Lower lobe of right lung (tissue), 2 donors: ENCODE measurements at regions not wholly inside any gene's neighbourhood (a gene's known extent, or its start where the extent isn't known, plus 50 kb on each side); places are given as distances from the start of the nearest gene placed in this dataset.

Experiments used
- ATAC-seq, 2 donors: fragments of 200-7000 bp; cut with Tn5 transposase; one replicate each; pipeline ENCODE4 v1.9.1; 2020 to 2022; ENCODE audit warnings: mild to moderate bottlenecking in 2 of 2, moderate library complexity in 2 of 2
- DNase-seq: peaks from one replicate; pipeline ENCODE4 v3.0.0-alpha.2; 2020
- H3K27ac ChIP-seq: fragments of 200-600 bp; one replicate; pipeline ENCODE4 v1.8.0; 2022
- H3K27me3 ChIP-seq: fragments of 200-600 bp; one replicate; pipeline ENCODE4 v1.8.0; 2022; ENCODE audit warnings: low read depth
- H3K36me3 ChIP-seq: fragments of 200-600 bp; one replicate; pipeline ENCODE4 v1.8.0; 2022; ENCODE audit warnings: mild to moderate bottlenecking
- H3K4me1 ChIP-seq: fragments of 200-600 bp; one replicate; pipeline ENCODE4 v1.8.0; 2022
- H3K4me3 ChIP-seq: fragments of 200-600 bp; one replicate; pipeline ENCODE4 v1.8.0; 2022; ENCODE audit warnings: mild to moderate bottlenecking
- H3K9me3 ChIP-seq: fragments of 200-600 bp; one replicate; pipeline ENCODE4 v1.8.0; 2022
- intact Hi-C: fragments of 100-400 bp; cut with DNase I; formaldehyde crosslinking; loops from one replicate; pipeline ENCODE4 v1.11.0; 2022
- TF ChIP-seq, protein P1 (sequence below): fragments of 200-600 bp; IDR thresholded peaks from one replicate; pipeline ENCODE4 v1.8.0; 2022; ENCODE audit warnings: antibody characterized with exemption, mild to moderate bottlenecking
- donor health status: DM: no; HTN: yes; CAD: no; lungs with severe emphysema.

DNA sequence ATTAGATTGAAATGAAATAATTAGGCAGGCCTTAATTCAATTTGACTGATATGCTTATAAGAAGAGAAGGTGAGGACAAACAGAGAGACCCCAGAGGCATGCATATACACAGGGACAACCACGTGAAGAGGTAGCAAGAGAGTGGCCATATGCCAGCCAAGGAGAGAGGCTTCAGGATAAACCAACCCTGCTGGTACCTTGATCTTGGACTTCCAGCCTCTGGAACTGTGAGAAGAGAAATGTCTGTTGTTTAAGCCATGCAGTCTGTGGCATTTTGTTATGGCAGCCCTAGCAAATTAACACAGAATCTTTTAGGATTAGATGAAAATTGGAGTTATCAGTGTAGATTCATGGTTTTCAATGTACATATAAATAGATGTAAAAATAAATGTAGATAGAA lies 120.1 kb downstream of the KCTD15 start:
- Histone ChIP-seq H3K9me3 (no peaks in the 10 kb centered on the region), H3K36me3 (no peaks in the 10 kb centered on the region), H3K27me3 (no peaks in the 10 kb centered on the region), H3K4me3 (no peak overlapping the region), H3K4me1 (no peaks in the 10 kb centered on the region), H3K27ac (no peak overlapping the region)
- DNase-seq: no peak
- TF ChIP-seq, protein P1, sequence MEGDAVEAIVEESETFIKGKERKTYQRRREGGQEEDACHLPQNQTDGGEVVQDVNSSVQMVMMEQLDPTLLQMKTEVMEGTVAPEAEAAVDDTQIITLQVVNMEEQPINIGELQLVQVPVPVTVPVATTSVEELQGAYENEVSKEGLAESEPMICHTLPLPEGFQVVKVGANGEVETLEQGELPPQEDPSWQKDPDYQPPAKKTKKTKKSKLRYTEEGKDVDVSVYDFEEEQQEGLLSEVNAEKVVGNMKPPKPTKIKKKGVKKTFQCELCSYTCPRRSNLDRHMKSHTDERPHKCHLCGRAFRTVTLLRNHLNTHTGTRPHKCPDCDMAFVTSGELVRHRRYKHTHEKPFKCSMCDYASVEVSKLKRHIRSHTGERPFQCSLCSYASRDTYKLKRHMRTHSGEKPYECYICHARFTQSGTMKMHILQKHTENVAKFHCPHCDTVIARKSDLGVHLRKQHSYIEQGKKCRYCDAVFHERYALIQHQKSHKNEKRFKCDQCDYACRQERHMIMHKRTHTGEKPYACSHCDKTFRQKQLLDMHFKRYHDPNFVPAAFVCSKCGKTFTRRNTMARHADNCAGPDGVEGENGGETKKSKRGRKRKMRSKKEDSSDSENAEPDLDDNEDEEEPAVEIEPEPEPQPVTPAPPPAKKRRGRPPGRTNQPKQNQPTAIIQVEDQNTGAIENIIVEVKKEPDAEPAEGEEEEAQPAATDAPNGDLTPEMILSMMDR: no peak
- intact Hi-C loops: no loop called here
- no peak for ATAC-seq

DNA sequence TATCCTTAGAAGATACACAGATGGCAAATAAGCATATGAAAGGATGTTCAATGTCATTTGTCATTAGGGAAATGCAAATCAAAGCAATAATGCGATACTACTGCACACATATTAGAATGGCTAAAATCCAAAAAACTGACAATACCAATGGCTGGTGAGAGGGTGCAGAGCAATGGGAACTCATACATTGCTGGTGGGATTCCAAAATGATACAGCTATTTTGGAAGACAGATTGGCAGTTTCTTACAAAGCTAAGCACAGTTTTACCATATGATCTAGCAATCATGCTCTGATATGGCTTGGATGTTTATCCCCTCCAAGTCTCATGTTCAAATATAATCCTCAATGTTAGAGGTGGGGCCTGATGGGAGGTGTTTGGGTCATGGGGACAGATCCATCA lies 122.6 kb downstream of the KCTD15 start:
- no peaks in the 10 kb centered on the region for H3K9me3 ChIP-seq

DNA sequence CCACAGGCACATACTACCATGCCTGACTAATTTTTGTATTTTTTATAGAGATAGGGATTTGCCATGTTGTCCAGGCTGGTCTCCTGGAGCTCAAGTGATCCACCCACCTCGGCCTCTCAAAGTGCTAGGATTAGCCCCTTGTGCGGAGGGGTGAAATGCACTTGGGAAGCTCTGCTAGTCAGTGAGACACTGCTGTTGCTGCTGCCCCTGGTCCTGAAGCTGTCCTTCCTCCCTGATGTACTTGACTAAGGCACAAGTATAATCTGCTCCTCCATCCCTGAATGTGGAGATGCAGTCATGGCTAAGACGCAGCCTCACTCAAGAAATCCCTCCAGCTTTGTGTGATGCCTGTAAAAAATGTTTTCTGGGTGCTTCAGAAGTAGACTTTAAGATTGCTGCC lies 124.5 kb downstream of the KCTD15 start:
- Histone ChIP-seq H3K4me1 (no peaks in the 10 kb centered on the region), H3K27ac (no peak overlapping the region), H3K36me3 (no peaks in the 10 kb centered on the region), H3K27me3 (no peaks in the 10 kb centered on the region), H3K9me3 (no peaks in the 10 kb centered on the region), H3K4me3 (no peak overlapping the region)
- no peak for DNase-seq
- intact Hi-C loops: no loop called here
- TF ChIP-seq, protein P1: no peak
- ATAC-seq: no peak

More for the DNA sequence above, 122.6 kb downstream of the KCTD15 start:
- Histone ChIP-seq H3K4me3 (no peak overlapping the region), H3K27me3 (no peaks in the 10 kb centered on the region), H3K27ac (no peak overlapping the region), H3K36me3 (no peaks in the 10 kb centered on the region), H3K4me1 (no peaks in the 10 kb centered on the region)
- intact Hi-C loops: no loop called here
- DNase-seq (no peak), ATAC-seq (no peak)
- TF ChIP-seq, protein P1: no peak

DNA sequence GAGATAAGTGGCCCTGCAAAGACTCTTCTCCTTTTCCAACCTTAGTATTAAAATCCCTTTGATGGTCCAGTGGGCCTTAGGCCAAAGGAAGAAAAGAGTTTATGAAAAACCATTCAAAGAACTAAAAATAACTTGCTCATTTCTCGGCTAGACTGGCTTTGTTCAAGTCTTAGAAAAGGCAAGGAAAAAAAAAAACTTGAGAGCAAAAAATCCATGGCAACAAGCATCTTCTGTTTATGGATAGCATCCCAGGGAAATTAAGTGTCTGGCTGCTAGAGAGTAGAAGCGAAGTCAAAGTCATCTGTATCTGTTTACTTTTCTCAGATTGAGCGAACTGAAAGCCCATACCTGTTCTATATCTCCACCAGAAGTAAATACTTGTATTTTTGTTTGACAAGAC lies 129.6 kb downstream of the KCTD15 start:
- intact Hi-C loops: no loop called here
- Histone ChIP-seq H3K36me3 (no peaks in the 10 kb centered on the region), H3K27ac (no peak overlapping the region), H3K27me3 (no peaks in the 10 kb centered on the region), H3K9me3 (no peaks in the 10 kb centered on the region), H3K4me1 (no peaks in the 10 kb centered on the region), H3K4me3 (no peak overlapping the region)
- TF ChIP-seq, protein P1: no peak
- DNase-seq (no peak), ATAC-seq (no peak)

DNA sequence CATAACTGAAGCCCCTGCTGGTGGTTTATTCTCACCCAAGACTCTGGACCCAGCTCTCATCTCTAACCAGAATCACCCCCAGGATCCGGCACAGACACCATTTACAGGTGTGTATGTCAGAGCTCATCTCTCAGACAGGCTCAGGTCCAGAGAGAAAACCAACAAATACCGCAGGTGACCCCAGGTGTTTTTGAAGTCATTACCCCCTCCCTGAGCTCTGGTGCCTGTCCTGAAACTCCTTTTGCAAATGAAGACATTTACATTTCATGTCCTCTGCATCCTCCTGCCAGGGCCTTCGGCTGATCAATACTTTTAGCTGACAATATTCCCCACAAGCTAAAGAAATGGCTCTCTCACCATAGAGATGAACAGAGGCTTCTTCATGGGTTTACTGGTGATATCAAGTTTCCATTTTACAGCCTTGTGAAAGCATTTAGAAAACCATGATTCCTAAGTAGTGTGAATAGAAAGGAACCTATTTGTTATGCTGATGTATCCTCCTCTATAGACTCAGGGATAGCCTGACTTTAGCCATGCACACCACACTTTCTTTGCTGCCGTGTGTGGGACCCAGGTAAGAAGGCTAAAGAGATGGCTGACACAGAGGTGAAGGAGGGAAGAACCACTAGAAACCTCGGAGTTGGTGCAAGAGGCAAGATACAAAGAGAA lies 131.3 kb downstream of the KCTD15 start:
- no peak overlapping the region for H3K27ac ChIP-seq
- no peak for ATAC-seq
- no peaks in the 10 kb centered on the region for H3K27me3 ChIP-seq
- H3K36me3 ChIP-seq: no peaks in the 10 kb centered on the region
- no peak for DNase-seq
- TF ChIP-seq, protein P1: no peak
- intact Hi-C loops: no loop called here
- H3K9me3 ChIP-seq: no peaks in the 10 kb centered on the region
- no peaks in the 10 kb centered on the region for H3K4me1 ChIP-seq
- no peak overlapping the region for H3K4me3 ChIP-seq
